ENCODE measurements at regions not wholly inside any gene's neighbourhood (a gene's known extent, or its start where the extent isn't known, plus 50 kb on each side); places are given as distances from the start of the nearest gene placed in this dataset.
"Not testable (repeated sequence)": the region's sequence is repeated elsewhere in the genome, so short reads cannot be mapped to it uniquely, and the experiment has no call there.

- Mint-ChIP-seq H3K36me3 (no peaks in the 10 kb centered on the region), H3K9me3 (no peaks in the 10 kb centered on the region), H3K4me1 (ENCODE audit: unreplicated experiment) (no peaks in the 10 kb centered on the region), H3K27me3 (no peaks in the 10 kb centered on the region), H3K27ac (no peak overlapping the region), H3K4me3 (no peak overlapping the region)
- DNase-seq (ENCODE audit: extremely low spot score, unreplicated experiment) = no peak
- no peak for TF ChIP-seq CTCF (conservative IDR thresholded peaks at IDR 0.05)
Measured at GRCh38 chr14:39666386-39666785, 234.2 kb upstream of the FBXO33 start.

GRCh38 chr14:39665075-39665475, 232.8 kb upstream of the FBXO33 start:
- no peak for DNase-seq (ENCODE audit: extremely low spot score, unreplicated experiment)
- H3K4me1 Mint-ChIP-seq (ENCODE audit: unreplicated experiment) = no peaks in the 10 kb centered on the region
- TF ChIP-seq CTCF (conservative IDR thresholded peaks at IDR 0.05) = no peak
- no peak overlapping the region for H3K27ac Mint-ChIP-seq
- H3K36me3 Mint-ChIP-seq = no peaks in the 10 kb centered on the region
- H3K4me3 Mint-ChIP-seq = no peak overlapping the region
- no peaks in the 10 kb centered on the region for H3K27me3 Mint-ChIP-seq
- H3K9me3 Mint-ChIP-seq = no peaks in the 10 kb centered on the region

DNA sequence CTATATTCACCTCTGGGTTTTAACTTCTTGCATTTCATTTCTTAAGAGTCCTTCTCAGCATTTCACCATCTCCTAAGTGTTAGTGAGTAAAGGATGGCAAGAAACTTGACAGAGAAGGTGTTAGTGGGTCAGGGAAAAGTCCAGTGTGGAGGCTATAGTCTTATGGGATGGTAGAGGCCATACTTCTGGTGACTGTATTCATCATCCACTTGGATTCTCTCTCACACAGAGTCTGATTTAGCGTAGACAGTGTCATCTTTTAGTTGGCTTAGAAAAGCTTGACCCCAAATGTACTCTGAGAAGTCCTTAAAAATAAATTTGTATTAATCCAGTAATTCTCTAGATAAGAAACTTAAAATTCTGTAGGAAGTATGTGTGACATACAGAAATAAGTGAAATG, 232.4 kb upstream of the FBXO33 start:
- Mint-ChIP-seq H3K36me3 (no peaks in the 10 kb centered on the region), H3K27me3 (no peaks in the 10 kb centered on the region), H3K4me3 (no peak overlapping the region), H3K4me1 (ENCODE audit: unreplicated experiment) (no peaks in the 10 kb centered on the region), H3K27ac (no peak overlapping the region), H3K9me3 (no peaks in the 10 kb centered on the region)
- no peak for DNase-seq (ENCODE audit: extremely low spot score, unreplicated experiment)
- TF ChIP-seq CTCF (conservative IDR thresholded peaks at IDR 0.05) = no peak

GRCh38 chr14:39641224-39641623, 209.0 kb upstream of the FBXO33 start:
- H3K36me3 Mint-ChIP-seq = no peaks in the 10 kb centered on the region
- H3K27ac Mint-ChIP-seq = no peak overlapping the region
- TF ChIP-seq CTCF (conservative IDR thresholded peaks at IDR 0.05) = no peak
- H3K4me3 Mint-ChIP-seq = no peak overlapping the region
- H3K27me3 Mint-ChIP-seq = peaks cover 4% of the 10 kb centered on the region
- DNase-seq (ENCODE audit: extremely low spot score, unreplicated experiment) = no peak
- no peaks in the 10 kb centered on the region for H3K4me1 Mint-ChIP-seq (ENCODE audit: unreplicated experiment)
- peaks cover 4% of the 10 kb centered on the region for H3K9me3 Mint-ChIP-seq

GRCh38 chr14:39639009-39639408, 206.8 kb upstream of the FBXO33 start:
- not testable (repeated sequence) for H3K27ac Mint-ChIP-seq; H3K9me3 Mint-ChIP-seq; H3K27me3 Mint-ChIP-seq; H3K4me3 Mint-ChIP-seq; H3K36me3 Mint-ChIP-seq; H3K4me1 Mint-ChIP-seq (ENCODE audit: unreplicated experiment); DNase-seq (ENCODE audit: extremely low spot score, unreplicated experiment)

- no peak for TF ChIP-seq CTCF (conservative IDR thresholded peaks at IDR 0.05)
- H3K4me1 Mint-ChIP-seq (ENCODE audit: unreplicated experiment) = no peaks in the 10 kb centered on the region
- peaks cover 15% of the 10 kb centered on the region for H3K27me3 Mint-ChIP-seq
- H3K27ac Mint-ChIP-seq = no peak overlapping the region
- no peak for DNase-seq (ENCODE audit: extremely low spot score, unreplicated experiment)
- H3K9me3 Mint-ChIP-seq = no peaks in the 10 kb centered on the region
- no peaks in the 10 kb centered on the region for H3K36me3 Mint-ChIP-seq
- H3K4me3 Mint-ChIP-seq = no peak overlapping the region
Measured at GRCh38 chr14:39628087-39628486, 195.9 kb upstream of the FBXO33 start.

All from type B pancreatic cell (in vitro differentiated cells).